AG09309 (cell line): ENCODE measurements at regions not wholly inside any gene's neighbourhood (a gene's known extent, or its start where the extent isn't known, plus 50 kb on each side); places are given as distances from the start of the nearest gene placed in this dataset.

Source experiments
- DNase-seq: peaks from one replicate; pipeline ENCODE4 v3.0.0-alpha.2; 2010; ENCODE audit warnings: low read depth
- H3K4me3 ChIP-seq: 2 replicates; pipeline ENCODE4 v1.5.1; 2011; ENCODE audit warnings: mild to moderate bottlenecking, low read depth, low read length, moderate library complexity; ENCODE audit not compliant: control insufficient read depth
- CTCF ChIP-seq: IDR thresholded peaks from 2 replicates; pipeline ENCODE4 v1.5.1; 2011; ENCODE audit warnings: mild to moderate bottlenecking, low read depth, low read length, inconsistent platforms; ENCODE audit not compliant: insufficient read depth, control insufficient read depth; ENCODE audit errors: missing control alignments

GRCh38 chr1:198856601-198857000 lies 217.8 kb downstream of the PTPRC start:
- H3K4me3 ChIP-seq, result no peak overlapping the region
- no peak for DNase-seq
- no peak for TF ChIP-seq CTCF

- no peak overlapping the region for H3K4me3 ChIP-seq
- no peak for DNase-seq
- TF ChIP-seq CTCF, result no peak
These were observed 219.2 kb downstream of the PTPRC start for GRCh38 chr1:198858033-198858432.

GRCh38 chr1:198860371-198860770 lies 221.5 kb downstream of the PTPRC start:
- H3K4me3 ChIP-seq, result no peak overlapping the region
- no peak for TF ChIP-seq CTCF
- no peak for DNase-seq

- no peak for TF ChIP-seq CTCF
- DNase-seq, result no peak
- H3K4me3 ChIP-seq, result no peak overlapping the region
These were observed 222.8 kb downstream of the PTPRC start for GRCh38 chr1:198861636-198862035.

GRCh38 chr1:198864695-198865094 lies 225.9 kb downstream of the PTPRC start:
- no peak overlapping the region for H3K4me3 ChIP-seq
- no peak for TF ChIP-seq CTCF
- no peak for DNase-seq

- no peak for DNase-seq
- TF ChIP-seq CTCF, result no peak
- H3K4me3 ChIP-seq, result no peak overlapping the region
These were observed 226.5 kb downstream of the PTPRC start for GRCh38 chr1:198865319-198865718.

- no peak for TF ChIP-seq CTCF
- no peak for DNase-seq
- no peak overlapping the region for H3K4me3 ChIP-seq
These were observed 228.3 kb downstream of the PTPRC start for GRCh38 chr1:198867182-198867581.
